ENCODE measurements at regions not wholly inside any gene's neighbourhood (a gene's known extent, or its start where the extent isn't known, plus 50 kb on each side); places are given as distances from the start of the nearest gene placed in this dataset.

DNA sequence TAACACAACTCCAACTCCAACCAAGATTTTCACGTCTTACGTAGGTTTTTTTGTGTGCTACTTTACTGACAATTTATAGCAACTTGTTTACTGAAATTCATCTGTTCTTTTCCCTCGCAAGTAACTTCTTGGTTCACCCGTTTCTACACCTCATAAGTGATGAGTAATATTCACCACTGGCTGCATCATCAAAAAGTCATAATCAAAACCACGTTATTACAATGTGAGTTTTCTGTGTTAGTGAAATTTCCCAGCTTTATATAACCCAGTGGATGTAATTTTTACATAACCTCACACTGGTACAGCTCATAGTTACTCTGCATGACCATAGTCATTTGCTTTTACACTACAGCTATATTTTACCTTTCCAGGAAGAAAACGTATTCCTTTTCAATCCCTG is 401.1 kb upstream of the LYPLAL1 start:
- no peak overlapping the region for H3K4me3 ChIP-seq
- BruUV-seq (replicated peaks), result no TSS peak
- intact Hi-C loops (cut with micrococcal nuclease), result no loop called here
- DNase-seq (ENCODE audit: extremely low read depth in 1 of 4, low spot score in 3 of 4), result no peak
- H2AFZ ChIP-seq (ENCODE audit: low read depth, low read length), result no peak overlapping the region
- H4K20me1 ChIP-seq (replicated peaks; ENCODE audit: control insufficient read depth, insufficient read depth, low read length), result no peaks in the 10 kb centered on the region
- H3K4me2 ChIP-seq (ENCODE audit: insufficient read depth, low read length), result no peak overlapping the region
- H3K79me2 ChIP-seq (ENCODE audit: control insufficient read depth, insufficient read depth, low read length), result no peaks in the 10 kb centered on the region
- H3K9me1 ChIP-seq (ENCODE audit: control insufficient read depth, insufficient read depth, low read length), result no peaks in the 10 kb centered on the region
- H3K9me3 ChIP-seq (replicated peaks; ENCODE audit: control insufficient read depth, insufficient read depth, low read depth, low read length), result no peaks in the 10 kb centered on the region
- ChIA-PET POLR2A (no interaction called here), CTCF (ENCODE audit: low intra/inter-chr PET ratio) (no interaction called here)
- no peaks in the 10 kb centered on the region for H3K4me1 ChIP-seq (replicated peaks in 1 of 2; ENCODE audit: control insufficient read depth in 2 of 2, insufficient read depth in 2 of 2, low read length in 2 of 2)
- FAIRE-seq, result no peak
- no peaks in the 10 kb centered on the region for H3K27me3 ChIP-seq (ENCODE audit: control insufficient read depth in 2 of 2, insufficient read depth in 2 of 2, low read length in 2 of 2)
- in situ Hi-C loops (cut with MboI), result no loop called here
- H3K36me3 ChIP-seq (ENCODE audit: control insufficient read depth, insufficient read depth, low read length), result no peaks in the 10 kb centered on the region
- WGBS (ENCODE audit: insufficient coverage, low coverage, missing lambda C conversion rate), result 0% methylated on average over 6 of the region's 6 CpGs
- no peak for TF ChIP-seq MTA3 (IDR thresholded peaks at IDR 0.05; ENCODE audit: borderline replicate concordance)
- TF ChIP-seq, protein P1, sequence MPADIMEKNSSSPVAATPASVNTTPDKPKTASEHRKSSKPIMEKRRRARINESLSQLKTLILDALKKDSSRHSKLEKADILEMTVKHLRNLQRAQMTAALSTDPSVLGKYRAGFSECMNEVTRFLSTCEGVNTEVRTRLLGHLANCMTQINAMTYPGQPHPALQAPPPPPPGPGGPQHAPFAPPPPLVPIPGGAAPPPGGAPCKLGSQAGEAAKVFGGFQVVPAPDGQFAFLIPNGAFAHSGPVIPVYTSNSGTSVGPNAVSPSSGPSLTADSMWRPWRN (IDR thresholded peaks at IDR 0.05; ENCODE audit: low read depth), result no peak
- TF ChIP-seq MTF1 (CRISPR knock-in tag; IDR thresholded peaks at IDR 0.05; ENCODE audit: borderline replicate concordance), result no peak
- TF ChIP-seq ZNF316 (IDR thresholded peaks at IDR 0.05), result no peak
- no peak for TF ChIP-seq OTX1 (CRISPR knock-in tag; IDR thresholded peaks at IDR 0.05)
- TF ChIP-seq ETV6 (IDR thresholded peaks at IDR 0.05; ENCODE audit: borderline replicate concordance in 1 of 2, low read depth in 2 of 2, low read length in 1 of 2), result no peak
- TF ChIP-seq ETV6 (CRISPR knock-in tag; IDR thresholded peaks at IDR 0.05; ENCODE audit: borderline replicate concordance), result no peak
- TF ChIP-seq HNRNPLL (IDR thresholded peaks at IDR 0.05; ENCODE audit: low read depth, low read length, poor library complexity, severe bottlenecking), result no peak
- no peak for TF ChIP-seq KLF10 (CRISPR knock-in tag; IDR thresholded peaks at IDR 0.05)
- no peak for TF ChIP-seq BHLHE40 (IDR thresholded peaks at IDR 0.05; ENCODE audit: low read length)
- TF ChIP-seq ZNF57 (CRISPR knock-in tag; IDR thresholded peaks at IDR 0.05), result no peak
- no peak overlapping the region for H3K9ac ChIP-seq (ENCODE audit: insufficient read depth in 1 of 2, low read depth in 2 of 2, low read length in 2 of 2)
- no peak overlapping the region for H3K27ac ChIP-seq (ENCODE audit: extremely low read depth, low read depth, low read length)
- ATAC-seq, result no peak
